Mesenchymal stem cell (in vitro differentiated cells and primary cell): ENCODE measurements at regions not wholly inside any gene's neighbourhood (a gene's known extent, or its start where the extent isn't known, plus 50 kb on each side); places are given as distances from the start of the nearest gene placed in this dataset.

Source experiments
- DNase-seq: peaks from one replicate; pipeline ENCODE4 v3.0.0-alpha.2; 2013
- H2AFZ ChIP-seq: one replicate; pipeline ENCODE4 v1.6.1; 2013; ENCODE audit warnings: low read depth, mild to moderate bottlenecking, control low read depth, inconsistent platforms, low read length, moderate library complexity
- H2AK5ac ChIP-seq: 2 replicates; pipeline ENCODE4 v1.6.1; 2013; ENCODE audit warnings: low read length, moderate library complexity, mild to moderate bottlenecking, inconsistent platforms; ENCODE audit not compliant: severe bottlenecking
- H2BK120ac ChIP-seq: one replicate; pipeline ENCODE4 v1.6.1; 2013; ENCODE audit warnings: low read depth, mild to moderate bottlenecking, inconsistent platforms, low read length, moderate library complexity
- H2BK12ac ChIP-seq, 2 experiments: one replicate each; pipeline ENCODE4 v1.6.1; 2013; ENCODE audit warnings: inconsistent platforms in 2 of 2, low read length in 2 of 2, mild to moderate bottlenecking in 2 of 2, moderate library complexity in 2 of 2, control low read depth in 1 of 2
- H2BK15ac ChIP-seq: one replicate; pipeline ENCODE4 v1.6.1; 2013; ENCODE audit warnings: mild to moderate bottlenecking, low read depth, inconsistent platforms; ENCODE audit not compliant: poor library complexity, severe bottlenecking
- H2BK5ac ChIP-seq: 2 replicates; pipeline ENCODE4 v1.6.1; 2013; ENCODE audit warnings: low read depth, mild to moderate bottlenecking, low read length, control low read depth, inconsistent platforms; ENCODE audit not compliant: poor library complexity, severe bottlenecking
- H3K14ac ChIP-seq, 2 experiments: one replicate each; pipeline ENCODE4 v1.6.1; 2013; ENCODE audit warnings: inconsistent platforms in 2 of 2, low read length in 2 of 2, control low read depth in 1 of 2, mild to moderate bottlenecking in 1 of 2, moderate library complexity in 1 of 2
- H3K18ac ChIP-seq, 2 experiments: one replicate each; pipeline ENCODE4 v1.6.1; 2013; ENCODE audit warnings: inconsistent platforms in 2 of 2, low read length in 2 of 2, control low read depth in 1 of 2, low read depth in 1 of 2, mild to moderate bottlenecking in 1 of 2
- H3K23ac ChIP-seq, 2 experiments: one replicate each; pipeline ENCODE4 v1.6.1; 2013; ENCODE audit warnings: inconsistent platforms in 2 of 2, low read length in 2 of 2, mild to moderate bottlenecking in 2 of 2, moderate library complexity in 2 of 2, control low read depth in 1 of 2
- H3K27ac ChIP-seq: 2 replicates; pipeline ENCODE4 v1.5.1; 2013; ENCODE audit warnings: mild to moderate bottlenecking, moderate library complexity, low read length, control low read depth, inconsistent platforms; ENCODE audit not compliant: poor library complexity, severe bottlenecking
- H3K27me3 ChIP-seq, 2 experiments: 2 replicates each; pipeline versions ENCODE4 v1.6.1 to v1.7.0; 2013; ENCODE audit warnings: low read length in 2 of 2, mild to moderate bottlenecking in 2 of 2, moderate library complexity in 2 of 2, control low read depth in 1 of 2, inconsistent platforms in 1 of 2; ENCODE audit not compliant: control insufficient read depth in 1 of 2, insufficient read depth in 1 of 2
- H3K36me3 ChIP-seq, 2 experiments: 2 replicates each; pipeline versions ENCODE4 v1.6.1 to v1.7.0; 2013; ENCODE audit warnings: low read length in 2 of 2, control low read depth in 1 of 2, inconsistent platforms in 1 of 2, low read depth in 1 of 2, mild to moderate bottlenecking in 1 of 2; ENCODE audit not compliant: insufficient read depth in 2 of 2, control insufficient read depth in 1 of 2
- H3K4ac ChIP-seq, 2 experiments: one replicate each; pipeline ENCODE4 v1.6.1; 2013; ENCODE audit warnings: inconsistent platforms in 2 of 2, low read length in 2 of 2, mild to moderate bottlenecking in 2 of 2, moderate library complexity in 2 of 2, control low read depth in 1 of 2, low read depth in 1 of 2
- H3K4me1 ChIP-seq: 2 replicates; pipeline ENCODE4 v1.6.1; 2013; ENCODE audit warnings: low read depth, low read length, control low read depth; ENCODE audit not compliant: control insufficient read depth, insufficient read depth
- H3K4me2 ChIP-seq: 2 replicates; pipeline ENCODE4 v1.6.1; 2013; ENCODE audit warnings: low read length, mild to moderate bottlenecking, inconsistent platforms; ENCODE audit not compliant: poor library complexity, severe bottlenecking
- H3K4me3 ChIP-seq, 2 experiments: 2 replicates each; pipeline versions ENCODE4 v1.5.1 to v1.7.0; 2013; ENCODE audit warnings: low read length in 2 of 2, mild to moderate bottlenecking in 2 of 2, control low read depth in 1 of 2, low read depth in 1 of 2; ENCODE audit not compliant: insufficient read depth in 1 of 2
- H3K79me1 ChIP-seq: replicated peaks from 2 replicates; pipeline ENCODE4 v1.6.1; 2013; ENCODE audit warnings: mild to moderate bottlenecking, control low read depth, low read length, inconsistent platforms; ENCODE audit not compliant: poor library complexity, severe bottlenecking
- H3K9ac ChIP-seq: 2 replicates; pipeline ENCODE4 v1.7.0; 2013; ENCODE audit warnings: mild to moderate bottlenecking, low read length, moderate library complexity
- H3K9me3 ChIP-seq: 2 replicates; pipeline ENCODE4 v1.7.0; 2013; ENCODE audit warnings: mild to moderate bottlenecking, low read length; ENCODE audit not compliant: control insufficient read depth
- H4K8ac ChIP-seq: one replicate; pipeline ENCODE4 v1.6.1; 2013; ENCODE audit warnings: inconsistent platforms, mild to moderate bottlenecking, low read length, moderate library complexity
- H4K91ac ChIP-seq: one replicate; pipeline ENCODE4 v1.6.1; 2013; ENCODE audit warnings: mild to moderate bottlenecking, low read length, inconsistent platforms
- WGBS: methylation state at CpG from one replicate; pipeline ENCODE4 v1.1.7; 2013; ENCODE audit warnings: mixed read lengths; 5-methylcytosine and 5-hydroxymethylcytosine counted together

DNA sequence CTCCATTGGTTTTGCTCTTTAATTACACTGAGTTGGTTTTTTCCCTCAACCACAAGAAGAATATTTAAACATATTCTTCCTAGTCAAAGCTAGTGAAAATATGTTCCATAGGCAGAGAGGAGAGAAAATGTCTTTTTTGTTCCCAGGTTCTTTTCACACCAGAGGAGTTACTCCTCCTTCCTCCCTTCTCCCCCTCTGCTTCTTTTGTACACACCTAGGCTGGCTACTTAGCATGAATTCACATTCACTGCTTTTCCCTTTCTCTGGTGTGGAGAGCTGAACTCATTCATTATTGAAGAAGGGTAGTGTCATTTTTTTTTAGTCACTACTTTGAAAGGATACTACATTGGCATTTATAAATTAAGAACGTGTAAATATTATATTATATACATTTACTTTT lies 56.6 kb upstream of the UGP2 start:
- Histone ChIP-seq H2BK12ac (no peak overlapping the region), H3K27ac (no peak overlapping the region), H3K9ac (no peak overlapping the region), H3K18ac (no peak overlapping the region), H2BK15ac (no peak overlapping the region), H4K91ac (no peak overlapping the region), H2AFZ (no peak overlapping the region), H3K36me3 (no peaks in the 10 kb centered on the region), H3K4me2 (no peak overlapping the region), H2BK120ac (no peak overlapping the region), H3K9me3 (no peaks in the 10 kb centered on the region), H3K79me1 (no peaks in the 10 kb centered on the region), H3K14ac (no peak overlapping the region), H2AK5ac (no peak overlapping the region), H3K4me1 (peaks cover 2% of the 10 kb centered on the region), H4K8ac (no peak overlapping the region), H3K4ac (no peak overlapping the region), H2BK5ac (no peak overlapping the region), H3K23ac (no peak overlapping the region), H3K27me3 (no peaks in the 10 kb centered on the region), H3K4me3 (no peak overlapping the region)
- DNase-seq = no peak
- WGBS = no CpG with 5 or more reads among the region's 1 CpG

DNA sequence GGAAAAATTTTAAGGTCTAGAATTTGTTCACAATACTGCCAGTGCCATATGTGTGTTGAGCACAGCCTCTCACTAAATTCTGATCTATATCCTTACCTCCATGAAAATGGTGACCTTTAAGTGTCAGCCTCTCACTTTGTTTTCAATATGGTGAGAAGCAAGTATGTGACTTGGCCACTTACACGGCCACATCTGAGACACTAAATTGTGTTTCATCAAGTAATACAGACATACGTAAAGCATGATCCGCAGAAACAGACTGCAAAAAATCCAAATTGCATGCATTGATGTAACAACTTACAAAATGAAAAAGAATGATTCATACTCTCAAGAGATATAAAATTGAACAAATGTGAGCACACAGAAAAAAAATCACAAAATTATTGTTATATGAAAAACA lies 55.2 kb upstream of the UGP2 start:
- Histone ChIP-seq H2AFZ (no peak overlapping the region), H3K18ac (no peak overlapping the region), H4K91ac (no peak overlapping the region), H2AK5ac (no peak overlapping the region), H3K4me1 (peaks cover 3% of the 10 kb centered on the region), H2BK5ac (no peak overlapping the region), H3K9me3 (no peaks in the 10 kb centered on the region), H4K8ac (no peak overlapping the region), H3K4me2 (no peak overlapping the region), H3K9ac (peak overlapping the region; percentile 4), H3K79me1 (no peaks in the 10 kb centered on the region), H3K23ac (no peak overlapping the region), H3K14ac (no peak overlapping the region), H3K4me3 (no peak overlapping the region), H2BK12ac (no peak overlapping the region), H2BK120ac (no peak overlapping the region), H3K27ac (no peak overlapping the region), H3K27me3 (no peaks in the 10 kb centered on the region), H3K4ac (no peak overlapping the region), H3K36me3 (no peaks in the 10 kb centered on the region), H2BK15ac (no peak overlapping the region)
- WGBS = 97% methylated on average over 3 of the region's 3 CpGs
- DNase-seq = no peak

DNA sequence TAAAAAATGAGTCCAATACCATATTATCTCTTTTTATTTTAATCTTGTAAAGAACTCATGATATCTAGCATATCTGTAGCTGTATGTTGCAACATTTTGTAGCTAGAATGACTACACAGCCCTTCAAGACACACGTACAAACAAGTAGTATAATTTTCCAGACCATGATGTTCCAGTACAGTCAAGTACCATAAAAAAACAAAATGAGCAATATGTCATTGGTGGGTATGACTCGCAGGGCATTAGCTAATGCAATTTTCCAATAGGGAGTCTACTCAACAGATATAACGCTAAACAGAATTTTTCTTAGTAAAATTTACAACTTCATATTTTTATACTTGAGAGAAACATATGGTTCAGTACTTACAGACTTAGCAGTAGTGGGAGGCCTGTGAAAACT lies 53.6 kb upstream of the UGP2 start:
- H2BK12ac ChIP-seq = no peak overlapping the region
- no CpG with 5 or more reads among the region's 3 CpGs for WGBS
- no peaks in the 10 kb centered on the region for H3K36me3 ChIP-seq
- no peak overlapping the region for H2BK15ac ChIP-seq
- no peak overlapping the region for H2AK5ac ChIP-seq
- no peak overlapping the region for H4K91ac ChIP-seq
- no peaks in the 10 kb centered on the region for H3K27me3 ChIP-seq
- H3K9ac ChIP-seq = peak overlapping the region; percentile 82
- no peak overlapping the region for H3K14ac ChIP-seq
- H3K79me1 ChIP-seq = no peaks in the 10 kb centered on the region
- no peak overlapping the region for H4K8ac ChIP-seq
- no peak overlapping the region for H3K23ac ChIP-seq
- no peak overlapping the region for H3K4ac ChIP-seq
- no peak overlapping the region for H3K4me2 ChIP-seq
- H2AFZ ChIP-seq = no peak overlapping the region
- peak; percentile 84 for DNase-seq
- no peak overlapping the region for H3K27ac ChIP-seq
- H2BK5ac ChIP-seq = no peak overlapping the region
- H3K18ac ChIP-seq = no peak overlapping the region
- no peak overlapping the region for H3K4me3 ChIP-seq
- peaks cover 3% of the 10 kb centered on the region for H3K4me1 ChIP-seq
- no peaks in the 10 kb centered on the region for H3K9me3 ChIP-seq
- no peak overlapping the region for H2BK120ac ChIP-seq

DNA sequence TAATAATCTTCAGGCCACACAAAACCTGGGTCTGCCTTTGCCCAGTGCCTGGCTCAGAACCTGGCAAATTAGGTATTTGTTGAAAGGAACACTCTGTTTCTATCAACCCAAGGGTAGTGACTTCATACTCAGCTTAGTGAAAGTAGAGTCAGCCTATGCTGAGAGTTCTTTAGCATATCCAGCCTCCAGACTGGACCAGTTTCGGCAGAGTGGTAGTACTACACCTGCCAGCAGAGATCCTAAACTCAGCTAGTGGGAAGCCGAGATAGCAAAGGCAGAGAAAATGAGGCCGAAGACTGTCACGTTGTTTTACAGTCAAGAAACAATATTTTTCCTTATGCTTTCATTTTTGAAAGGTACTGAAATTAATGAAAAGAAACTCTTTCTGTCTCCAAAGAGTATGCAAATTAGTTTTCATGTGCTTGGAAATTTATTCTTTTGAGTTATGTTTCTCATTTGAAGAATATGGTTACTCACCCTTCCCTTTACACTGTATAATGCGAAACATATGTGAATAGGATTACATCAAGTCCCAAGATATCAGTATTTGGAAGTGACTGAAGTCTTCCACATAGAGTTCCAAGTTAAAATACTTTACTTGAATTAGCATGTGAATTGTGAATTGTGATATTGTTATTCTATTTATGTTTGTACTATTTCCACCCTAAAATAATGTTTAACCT lies 52.2 kb upstream of the UGP2 start:
- no peak overlapping the region for H3K4ac ChIP-seq
- no peak overlapping the region for H4K91ac ChIP-seq
- H3K23ac ChIP-seq = no peak overlapping the region
- no peaks in the 10 kb centered on the region for H3K27me3 ChIP-seq
- peaks cover 3% of the 10 kb centered on the region for H3K4me1 ChIP-seq
- H2BK12ac ChIP-seq = peak overlapping the region in 1 of 2 experiments; percentile 71
- WGBS = 97% methylated on average over 3 of the region's 5 CpGs
- H2AFZ ChIP-seq = no peak overlapping the region
- H2BK120ac ChIP-seq = peak overlapping the region; percentile 67
- DNase-seq = no peak
- H3K14ac ChIP-seq = peak overlapping the region in 1 of 2 experiments; percentile 22
- no peak overlapping the region for H3K27ac ChIP-seq
- no peak overlapping the region for H3K4me2 ChIP-seq
- no peaks in the 10 kb centered on the region for H3K9me3 ChIP-seq
- no peak overlapping the region for H3K18ac ChIP-seq
- H2AK5ac ChIP-seq = peak overlapping the region; percentile 84
- H3K9ac ChIP-seq = peak overlapping the region; percentile 82
- no peaks in the 10 kb centered on the region for H3K79me1 ChIP-seq
- H3K36me3 ChIP-seq = no peaks in the 10 kb centered on the region
- no peak overlapping the region for H4K8ac ChIP-seq
- no peak overlapping the region for H2BK5ac ChIP-seq
- peak overlapping the region in 1 of 2 experiments; percentile 75 for H3K4me3 ChIP-seq
- no peak overlapping the region for H2BK15ac ChIP-seq
